Kasumi-1 (cell line): ENCODE measurements at regions not wholly inside any gene's neighbourhood (a gene's known extent, or its start where the extent isn't known, plus 50 kb on each side); places are given as distances from the start of the nearest gene placed in this dataset.

Experiments used
- DNase-seq, 2 experiments: peaks; one replicate each; lab custom pipeline; 2025; lab: John Stamatoyannopoulos, UW

DNA sequence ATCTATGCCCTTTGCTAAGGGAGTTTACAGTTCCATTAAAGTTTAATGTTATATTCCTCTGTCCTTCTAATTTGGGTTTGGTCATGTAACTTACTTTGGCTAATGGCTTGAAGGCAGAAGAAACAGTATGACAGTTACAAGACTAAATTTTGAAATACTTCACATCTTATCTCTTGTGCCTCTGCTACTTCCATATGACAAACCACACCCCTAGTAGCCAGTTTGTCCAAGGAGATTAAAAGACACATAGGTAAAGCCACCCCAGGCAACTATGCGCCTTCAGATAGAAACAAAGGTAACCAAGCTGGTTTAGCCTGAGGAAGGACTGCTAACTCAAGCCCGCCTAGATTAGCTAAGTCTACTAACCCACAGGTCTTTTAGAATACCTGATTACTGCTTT, 273.4 kb upstream of the MIR17HG start:
- no peak for DNase-seq

- no peak for DNase-seq
Observed at GRCh38 chr13:91076830-91077229, 270.7 kb upstream of the MIR17HG start.

DNA sequence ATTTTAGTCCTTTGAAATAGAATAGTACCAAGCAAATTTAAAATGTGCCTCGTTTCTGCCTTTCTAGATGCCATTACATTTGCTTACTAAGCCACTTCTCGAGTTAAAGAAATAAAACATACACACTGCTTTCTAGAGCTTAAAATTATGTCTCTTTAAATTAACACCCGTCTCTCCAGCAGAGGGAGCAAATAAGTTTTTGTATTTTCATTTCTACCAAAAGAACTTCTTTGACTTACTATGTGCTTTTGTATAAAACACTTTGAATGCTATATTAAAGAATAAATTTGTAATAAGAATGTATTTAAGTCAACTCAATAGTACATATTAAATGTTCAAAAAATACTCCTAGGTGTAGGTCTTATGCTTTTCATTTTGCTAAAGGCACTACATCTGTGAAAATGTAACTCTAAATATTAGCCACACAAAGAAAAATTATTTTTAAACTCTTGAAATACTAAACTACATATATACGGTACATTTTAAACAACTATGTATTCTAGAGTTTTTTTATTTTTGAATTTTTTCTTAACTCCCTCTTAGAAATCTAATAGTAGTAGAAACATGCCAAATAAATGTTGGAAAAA, 269.3 kb upstream of the MIR17HG start:
- peak; percentile 26 to 59 for DNase-seq

GRCh38 chr13:91079176-91079575, 268.3 kb upstream of the MIR17HG start:
- DNase-seq: no peak

- DNase-seq: no peak
Observed at GRCh38 chr13:91085127-91085526, 262.4 kb upstream of the MIR17HG start.

DNA sequence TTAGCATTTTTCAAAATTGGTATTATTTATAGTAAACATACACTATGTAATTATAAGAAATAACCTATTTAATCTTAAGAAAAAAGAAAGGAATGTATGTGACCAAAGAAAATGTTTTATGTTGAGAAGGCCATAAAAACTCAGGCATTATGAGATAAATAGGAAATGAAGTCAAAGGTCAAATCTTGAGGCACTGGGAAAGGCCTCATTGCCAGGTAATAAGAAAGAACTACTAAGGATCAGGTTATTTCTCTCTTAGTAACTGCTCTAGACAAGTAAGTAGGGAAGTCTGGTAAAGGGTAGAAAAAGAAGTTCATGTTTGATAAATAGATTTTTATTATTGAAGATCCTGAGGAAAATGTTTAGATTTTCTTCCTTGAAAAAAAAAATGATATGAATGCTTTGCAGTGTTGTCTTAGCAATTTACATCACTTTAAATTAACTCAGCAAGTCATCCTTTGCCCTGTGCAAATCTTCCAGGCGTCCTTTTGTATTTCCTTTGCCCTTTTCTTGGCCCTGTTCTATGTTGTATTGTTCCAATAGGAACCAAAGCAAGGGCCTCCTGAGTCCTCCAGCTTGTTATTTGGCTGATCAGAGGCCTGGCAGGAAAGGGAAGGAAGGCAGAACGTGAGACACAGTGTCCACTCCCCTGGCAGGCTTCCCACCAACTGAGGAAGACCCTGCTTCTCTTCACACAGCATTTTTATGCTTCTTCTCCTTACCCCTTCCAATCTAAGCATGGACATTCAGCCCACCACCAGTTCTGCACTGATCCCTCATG, 260.4 kb upstream of the MIR17HG start:
- DNase-seq: no peak

- no peak for DNase-seq
Observed at GRCh38 chr13:91097269-91097668, 250.2 kb upstream of the MIR17HG start.

- no peak for DNase-seq
Observed at GRCh38 chr13:91099877-91100276, 247.6 kb upstream of the MIR17HG start.

DNA sequence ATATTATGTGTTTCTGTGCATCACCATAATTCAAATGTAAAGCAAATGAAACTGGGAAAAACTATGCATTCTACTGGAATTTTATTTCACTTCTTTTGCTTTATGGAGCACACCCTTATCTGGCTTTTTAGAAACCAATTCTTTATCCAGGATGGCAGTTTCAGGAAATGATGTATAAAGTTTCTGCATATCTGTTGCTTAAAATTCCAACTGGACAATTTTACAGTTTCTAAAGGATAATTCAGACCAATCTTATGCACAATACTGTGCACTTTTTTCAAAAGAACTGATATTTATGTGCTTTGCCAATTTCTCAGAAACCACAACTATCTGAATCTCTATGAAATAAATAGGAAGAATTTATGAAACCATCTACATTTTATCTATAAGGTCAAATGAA, 246.5 kb upstream of the MIR17HG start:
- DNase-seq: no peak

DNA sequence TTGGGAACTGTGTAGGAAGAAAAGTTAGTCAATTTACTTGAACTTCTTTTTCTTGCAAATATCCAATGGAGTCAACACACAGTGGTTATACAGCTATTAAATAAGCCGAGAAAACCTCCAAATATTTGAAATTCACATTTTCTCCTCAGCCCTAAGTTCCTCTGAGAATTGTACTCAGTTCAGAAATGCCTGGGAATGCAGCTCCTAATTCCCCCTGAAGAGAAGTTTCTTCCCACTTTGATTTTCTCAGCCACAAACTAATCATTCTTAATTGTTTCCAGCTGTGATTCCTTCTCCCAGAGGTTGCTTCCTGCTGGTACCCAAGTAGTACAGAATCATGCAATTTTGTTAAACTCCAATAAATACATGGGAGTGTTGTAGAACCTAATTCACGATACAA, 246.1 kb upstream of the MIR17HG start:
- DNase-seq: no peak

DNA sequence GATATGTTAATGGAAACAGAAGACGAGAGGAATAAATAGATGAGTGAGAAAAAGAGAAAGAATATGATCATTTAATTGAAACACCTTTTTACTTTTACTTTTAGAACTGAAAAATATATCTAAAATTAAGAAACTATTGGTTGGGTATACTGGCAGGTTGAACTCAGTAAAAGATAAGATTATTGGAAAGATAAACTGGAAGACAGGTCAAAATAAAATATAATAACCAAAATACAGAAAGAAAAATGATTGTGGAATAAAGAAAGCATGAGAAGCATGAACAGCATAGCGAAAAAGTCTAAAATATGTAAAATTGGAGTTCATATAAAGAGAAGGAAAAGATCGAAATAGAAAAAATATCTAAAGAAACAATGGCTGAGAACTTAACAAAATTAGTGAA, 242.2 kb upstream of the MIR17HG start:
- DNase-seq: no peak

- no peak for DNase-seq
Observed at GRCh38 chr13:91106565-91106964, 240.9 kb upstream of the MIR17HG start.

DNA sequence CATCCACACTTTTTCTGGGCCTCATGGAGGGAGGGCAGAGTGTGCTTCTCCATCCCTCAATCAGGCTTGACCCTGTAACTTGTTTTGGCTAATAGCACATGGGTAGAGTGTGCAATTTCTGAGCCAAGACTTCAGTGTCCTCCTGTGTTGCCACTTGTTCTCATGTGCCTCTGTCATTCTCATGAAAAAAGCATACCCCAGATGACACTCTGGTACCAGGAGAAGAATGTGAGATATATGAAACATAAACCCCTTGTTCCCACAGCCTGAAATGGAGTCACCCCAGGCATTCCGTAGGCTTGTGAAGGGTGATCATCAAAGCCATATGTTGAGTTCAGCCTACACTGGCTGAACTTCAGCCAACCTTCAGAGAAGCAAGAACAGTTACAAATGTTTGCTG, 239.2 kb upstream of the MIR17HG start:
- DNase-seq: no peak

- no peak for DNase-seq
Observed at GRCh38 chr13:91111476-91112200, 235.8 kb upstream of the MIR17HG start.

- no peak for DNase-seq
Observed at GRCh38 chr13:91112201-91112923, 235.1 kb upstream of the MIR17HG start.

DNA sequence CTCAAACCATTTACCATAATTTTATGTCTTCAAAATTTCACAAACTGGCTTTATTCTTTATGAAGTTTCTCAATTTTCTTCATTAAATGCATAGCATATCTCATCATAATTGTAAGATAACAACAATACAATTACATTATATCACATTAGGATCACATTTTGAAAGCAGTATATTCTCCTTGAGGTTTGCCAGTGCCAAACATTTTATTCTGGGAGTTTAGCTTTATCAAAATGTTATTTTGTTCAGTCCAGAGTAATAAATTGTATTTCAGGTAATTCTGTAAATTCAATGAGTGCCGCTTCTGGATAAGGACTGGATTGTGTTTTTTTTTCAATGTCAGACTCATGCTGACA, 234.6 kb upstream of the MIR17HG start:
- no peak for DNase-seq

DNA sequence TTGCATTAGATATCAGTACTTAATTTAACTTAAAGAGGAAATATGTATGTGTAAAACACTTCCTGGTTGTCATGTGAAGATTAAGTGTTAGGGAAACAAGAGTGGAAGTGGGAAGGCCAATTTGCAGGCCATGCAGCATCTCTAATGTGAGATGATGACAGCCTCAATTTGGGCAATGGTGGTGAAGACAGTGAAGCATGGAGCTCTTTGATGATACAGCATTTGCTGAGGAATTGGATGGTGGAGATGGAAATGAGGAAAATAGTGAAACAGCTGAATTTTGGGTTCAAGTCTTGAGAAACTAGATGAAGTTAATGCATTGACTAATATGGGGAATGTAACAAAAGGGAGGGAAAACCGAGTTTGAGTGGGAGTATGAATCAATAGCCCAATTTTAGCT, 231.7 kb upstream of the MIR17HG start:
- DNase-seq: no peak

- no peak for DNase-seq
Observed at GRCh38 chr13:91117351-91117750, 230.1 kb upstream of the MIR17HG start.

- DNase-seq: no peak
Observed at GRCh38 chr13:91119643-91120042, 227.8 kb upstream of the MIR17HG start.

DNA sequence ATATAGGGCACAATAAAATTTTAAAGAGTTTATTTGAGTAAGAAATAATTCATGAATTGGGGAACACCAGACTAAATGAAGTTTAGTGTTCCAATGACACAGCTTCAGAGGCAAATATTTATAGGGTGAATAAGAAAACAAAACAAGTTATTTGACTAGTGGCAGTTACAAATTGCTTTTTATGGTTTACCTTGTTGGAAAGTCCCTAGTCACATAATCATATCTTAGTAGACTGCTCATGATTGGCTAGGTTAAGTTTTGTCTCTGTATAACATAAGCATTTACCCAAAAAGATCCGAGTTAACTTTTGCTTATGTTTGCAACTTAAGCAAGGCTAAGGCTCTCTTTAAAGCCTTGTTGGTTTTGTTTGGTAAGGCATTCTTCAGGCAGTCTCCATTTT, 224.7 kb upstream of the MIR17HG start:
- no peak for DNase-seq

GRCh38 chr13:91123456-91124127, 223.9 kb upstream of the MIR17HG start:
- DNase-seq: no peak

- DNase-seq: no peak
Observed at GRCh38 chr13:91126806-91127205, 220.7 kb upstream of the MIR17HG start.
